GM12801 (cell line): ENCODE measurements at regions not wholly inside any gene's neighbourhood (a gene's known extent, or its start where the extent isn't known, plus 50 kb on each side); places are given as distances from the start of the nearest gene placed in this dataset.

Experiments used
- TF ChIP-seq, protein P1 (sequence below): IDR thresholded peaks from one replicate; pipeline ENCODE4 v1.5.1; 2011; ENCODE audit warnings: control low read depth; ENCODE audit not compliant: insufficient read length; ENCODE audit errors: extremely low read depth

DNA sequence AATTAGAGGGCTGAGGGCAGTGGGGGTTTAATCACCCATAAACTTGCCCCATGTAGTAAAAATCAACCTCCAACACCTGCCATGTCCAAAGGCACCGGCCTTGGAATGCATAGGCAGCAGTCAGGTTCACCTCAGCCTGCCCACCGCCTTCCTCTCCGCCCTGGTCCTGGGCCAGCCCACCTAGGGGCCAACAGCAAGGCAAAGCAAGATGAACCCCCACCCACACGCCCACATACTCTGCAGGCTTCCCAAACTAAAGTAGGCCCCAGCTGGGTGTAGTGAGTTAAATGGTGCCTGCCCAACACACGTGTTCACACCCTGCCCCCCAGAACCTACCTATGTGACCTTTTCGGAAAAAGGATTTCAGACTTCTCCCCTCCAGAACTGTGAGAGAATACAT lies 92.9 kb upstream of the RAI14 start:
- TF ChIP-seq, protein P1, sequence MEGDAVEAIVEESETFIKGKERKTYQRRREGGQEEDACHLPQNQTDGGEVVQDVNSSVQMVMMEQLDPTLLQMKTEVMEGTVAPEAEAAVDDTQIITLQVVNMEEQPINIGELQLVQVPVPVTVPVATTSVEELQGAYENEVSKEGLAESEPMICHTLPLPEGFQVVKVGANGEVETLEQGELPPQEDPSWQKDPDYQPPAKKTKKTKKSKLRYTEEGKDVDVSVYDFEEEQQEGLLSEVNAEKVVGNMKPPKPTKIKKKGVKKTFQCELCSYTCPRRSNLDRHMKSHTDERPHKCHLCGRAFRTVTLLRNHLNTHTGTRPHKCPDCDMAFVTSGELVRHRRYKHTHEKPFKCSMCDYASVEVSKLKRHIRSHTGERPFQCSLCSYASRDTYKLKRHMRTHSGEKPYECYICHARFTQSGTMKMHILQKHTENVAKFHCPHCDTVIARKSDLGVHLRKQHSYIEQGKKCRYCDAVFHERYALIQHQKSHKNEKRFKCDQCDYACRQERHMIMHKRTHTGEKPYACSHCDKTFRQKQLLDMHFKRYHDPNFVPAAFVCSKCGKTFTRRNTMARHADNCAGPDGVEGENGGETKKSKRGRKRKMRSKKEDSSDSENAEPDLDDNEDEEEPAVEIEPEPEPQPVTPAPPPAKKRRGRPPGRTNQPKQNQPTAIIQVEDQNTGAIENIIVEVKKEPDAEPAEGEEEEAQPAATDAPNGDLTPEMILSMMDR = no peak

GRCh38 chr5:34563931-34564709 lies 92.0 kb upstream of the RAI14 start:
- TF ChIP-seq, protein P1 = no peak

GRCh38 chr5:34564710-34565235 lies 91.4 kb upstream of the RAI14 start:
- TF ChIP-seq, protein P1 = no peak

- TF ChIP-seq, protein P1 = no peak
These were observed 86.0 kb upstream of the RAI14 start for GRCh38 chr5:34570143-34570542.

- TF ChIP-seq, protein P1 = no peak
These were observed 85.1 kb upstream of the RAI14 start for GRCh38 chr5:34570721-34571676.

DNA sequence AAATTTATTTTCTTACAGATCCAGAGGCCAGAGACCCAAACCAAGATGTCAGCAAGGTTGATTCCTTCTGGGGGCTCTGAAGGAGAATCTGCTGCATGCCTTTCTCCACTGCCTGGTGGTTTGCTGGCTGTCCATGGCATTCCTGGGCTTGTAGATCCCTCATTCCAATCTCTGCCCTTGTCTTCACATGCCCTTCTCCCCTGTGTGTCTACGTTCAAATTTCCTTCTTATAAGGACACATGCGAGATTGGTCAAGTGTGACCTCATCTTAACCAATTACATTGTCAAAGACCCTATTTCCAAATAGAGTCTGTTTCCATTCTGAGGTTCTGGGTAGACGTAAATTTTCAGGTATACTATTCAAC lies 84.5 kb upstream of the RAI14 start:
- TF ChIP-seq, protein P1 = no peak

GRCh38 chr5:34574936-34575467 lies 81.1 kb upstream of the RAI14 start:
- TF ChIP-seq, protein P1 = no peak
